GM10248 (cell line): ENCODE measurements at regions not wholly inside any gene's neighbourhood (a gene's known extent, or its start where the extent isn't known, plus 50 kb on each side); places are given as distances from the start of the nearest gene placed in this dataset.

Source experiments
- CTCF ChIA-PET: fragments of 300-600 bp; sonication (Branson Sonifier 250); formaldehyde crosslinking; extraction: SDS; loops from one replicate; lab custom pipeline; 2021; ENCODE audit warnings: antibody characterized with exemption; lab: Yijun Ruan, JAX
- POLR2A ChIA-PET: fragments of 350-650 bp; sonication (Branson Sonifier 250); formaldehyde crosslinking; extraction: SDS; loops from one replicate; lab custom pipeline; 2020; ENCODE audit warnings: antibody characterized with exemption; lab: Yijun Ruan, JAX
- DNase-seq: peaks from one replicate; pipeline ENCODE4 v3.0.0; 2012; ENCODE audit errors: extremely low spot score
- TF ChIP-seq, protein P1 (sequence below): IDR thresholded peaks from 2 replicates; pipeline ENCODE4 v1.5.1; 2012; ENCODE audit warnings: mild to moderate bottlenecking, low read depth; ENCODE audit errors: extremely low read depth, missing control alignments, control extremely low read depth

DNA sequence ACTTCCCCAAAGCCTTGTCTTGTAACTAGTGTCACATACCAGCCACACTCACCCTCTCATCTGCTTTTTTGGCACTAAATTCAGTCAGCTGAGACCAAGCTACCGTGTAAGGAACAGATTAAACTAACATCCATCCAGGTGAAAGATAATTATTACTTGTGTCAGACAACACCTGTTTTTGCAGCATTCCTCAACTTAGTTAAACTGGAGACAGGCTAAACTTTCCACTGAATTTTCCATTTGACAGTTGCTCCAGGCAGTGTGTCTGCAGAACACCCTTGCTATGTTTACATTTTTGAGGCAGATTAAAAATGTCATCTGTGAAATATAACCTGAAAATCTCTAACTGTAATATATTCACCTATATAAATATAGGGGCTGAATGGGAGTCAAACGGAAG lies 73.6 kb downstream of the CYP26A1 start:
- DNase-seq = no peak
- TF ChIP-seq, protein P1, sequence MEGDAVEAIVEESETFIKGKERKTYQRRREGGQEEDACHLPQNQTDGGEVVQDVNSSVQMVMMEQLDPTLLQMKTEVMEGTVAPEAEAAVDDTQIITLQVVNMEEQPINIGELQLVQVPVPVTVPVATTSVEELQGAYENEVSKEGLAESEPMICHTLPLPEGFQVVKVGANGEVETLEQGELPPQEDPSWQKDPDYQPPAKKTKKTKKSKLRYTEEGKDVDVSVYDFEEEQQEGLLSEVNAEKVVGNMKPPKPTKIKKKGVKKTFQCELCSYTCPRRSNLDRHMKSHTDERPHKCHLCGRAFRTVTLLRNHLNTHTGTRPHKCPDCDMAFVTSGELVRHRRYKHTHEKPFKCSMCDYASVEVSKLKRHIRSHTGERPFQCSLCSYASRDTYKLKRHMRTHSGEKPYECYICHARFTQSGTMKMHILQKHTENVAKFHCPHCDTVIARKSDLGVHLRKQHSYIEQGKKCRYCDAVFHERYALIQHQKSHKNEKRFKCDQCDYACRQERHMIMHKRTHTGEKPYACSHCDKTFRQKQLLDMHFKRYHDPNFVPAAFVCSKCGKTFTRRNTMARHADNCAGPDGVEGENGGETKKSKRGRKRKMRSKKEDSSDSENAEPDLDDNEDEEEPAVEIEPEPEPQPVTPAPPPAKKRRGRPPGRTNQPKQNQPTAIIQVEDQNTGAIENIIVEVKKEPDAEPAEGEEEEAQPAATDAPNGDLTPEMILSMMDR = no peak
- POLR2A ChIA-PET = no interaction called here
- CTCF ChIA-PET = interaction anchor here (1.3 kb wide), 1 partner anchor 12 kb away, joined by 3 read pairs; no protein-coding TSS in a partner anchor

DNA sequence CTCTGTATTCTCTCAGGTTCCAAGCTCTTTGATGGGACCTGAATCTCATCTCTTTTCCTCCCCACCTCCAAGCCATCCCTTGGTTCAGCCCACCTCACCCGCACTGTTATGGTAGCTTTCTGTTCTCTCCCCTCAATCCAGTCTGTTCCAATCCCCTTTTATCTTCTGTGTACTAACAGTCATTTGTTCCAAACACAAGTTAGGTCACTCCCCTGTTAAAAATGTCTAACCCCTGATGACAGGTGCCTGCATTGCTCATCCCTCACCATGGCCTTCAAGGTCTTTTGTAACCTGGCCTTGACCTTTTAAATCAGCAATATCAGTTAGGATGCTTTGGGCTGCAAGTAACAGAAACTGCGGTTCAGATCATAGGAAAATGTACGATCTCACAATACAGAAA lies 74.8 kb downstream of the CYP26A1 start:
- ChIA-PET POLR2A (no interaction called here), CTCF (no interaction called here)
- no peak for DNase-seq
- TF ChIP-seq, protein P1 = no peak

DNA sequence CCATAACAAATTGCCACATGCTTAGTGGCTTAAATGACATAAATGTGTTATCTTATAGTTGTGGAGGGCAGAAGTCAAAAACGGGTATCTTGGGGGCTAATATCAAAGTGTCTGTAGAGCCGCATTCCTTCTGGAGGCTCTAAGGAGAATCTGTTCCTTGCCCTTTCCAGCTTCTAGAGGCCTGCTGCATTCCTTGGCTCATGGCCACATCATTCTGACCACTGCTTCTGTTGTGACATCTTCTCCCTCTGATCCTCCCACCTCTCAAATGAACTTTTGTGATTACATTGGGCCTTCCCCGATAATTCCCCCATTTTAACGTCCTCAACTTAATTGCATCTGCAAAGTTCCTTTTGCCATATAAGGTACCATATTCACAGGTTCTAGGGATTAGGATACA lies 76.1 kb downstream of the CYP26A1 start:
- DNase-seq = no peak
- ChIA-PET CTCF (no interaction called here), POLR2A (no interaction called here)
- TF ChIP-seq, protein P1 = no peak

DNA sequence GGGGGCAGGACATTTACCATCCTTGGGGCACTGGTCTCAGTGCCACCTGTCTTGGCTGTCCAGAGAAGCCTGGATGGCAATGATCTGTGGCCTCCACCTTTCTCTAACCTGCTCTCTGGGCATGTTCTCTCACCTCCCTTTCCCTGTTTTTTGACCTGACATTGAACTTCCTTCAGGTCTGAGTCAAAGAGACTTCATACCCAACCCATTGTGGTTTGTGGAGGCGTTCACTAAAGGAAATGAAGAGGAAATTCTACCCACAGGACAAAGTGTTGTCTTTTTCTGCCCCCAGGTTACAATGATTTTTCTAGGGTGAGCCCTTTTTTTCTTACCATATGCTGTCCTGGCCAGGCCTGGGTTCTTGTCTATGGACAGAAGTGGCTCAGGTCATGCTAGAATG lies 76.6 kb downstream of the CYP26A1 start:
- ChIA-PET CTCF (no interaction called here), POLR2A (no interaction called here)
- TF ChIP-seq, protein P1 = no peak
- DNase-seq = no peak

DNA sequence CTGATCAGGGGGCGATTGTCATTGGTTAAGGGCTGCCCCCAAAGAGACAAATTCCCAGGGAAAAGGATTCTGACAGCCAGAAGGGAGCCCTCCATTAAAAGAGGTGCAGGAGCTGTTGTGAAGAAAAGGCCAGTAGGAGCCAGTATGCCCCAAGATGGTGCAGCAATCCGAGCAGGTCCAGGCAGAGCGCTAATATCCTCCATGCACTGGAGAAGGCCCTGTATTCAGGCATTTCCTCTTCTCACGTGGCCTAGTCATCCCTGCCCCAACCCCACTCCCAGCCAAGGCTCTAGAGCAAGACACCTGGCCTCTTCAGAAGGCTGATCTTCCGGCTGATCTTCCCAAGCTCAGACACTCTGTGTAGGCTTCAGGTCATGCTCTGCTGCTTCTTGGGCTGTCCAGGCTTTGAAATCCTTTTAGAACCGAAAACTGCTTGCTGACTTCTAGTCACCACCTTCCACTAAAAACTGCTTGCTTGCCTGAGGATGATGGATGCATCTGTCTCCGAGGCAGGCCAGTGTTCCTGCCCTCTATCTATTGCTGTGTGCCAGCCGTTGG lies 77.4 kb downstream of the CYP26A1 start:
- CTCF ChIA-PET = no interaction called here
- DNase-seq = no peak
- TF ChIP-seq, protein P1 = no peak
- POLR2A ChIA-PET = no interaction called here

DNA sequence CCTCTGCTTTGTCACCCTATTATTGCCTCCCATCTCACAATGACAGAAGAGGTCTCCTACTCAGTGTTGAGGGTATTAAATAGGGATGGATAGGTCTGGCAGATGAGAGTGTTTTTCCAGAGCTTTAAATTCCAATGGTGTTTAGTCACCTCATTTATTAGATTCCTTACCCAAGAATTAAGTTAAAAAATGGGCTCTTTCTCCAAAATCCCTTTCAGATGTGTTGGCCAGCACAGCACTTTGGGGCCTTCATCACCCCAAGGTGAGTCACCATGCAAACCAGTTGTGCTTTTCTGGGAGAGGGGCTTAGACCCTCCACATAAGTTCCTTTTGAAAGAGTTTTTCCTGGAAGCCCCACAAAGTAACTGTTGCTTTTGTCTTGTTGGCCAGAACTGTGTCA lies 78.4 kb downstream of the CYP26A1 start:
- DNase-seq = no peak
- ChIA-PET CTCF (no interaction called here), POLR2A (no interaction called here)
- TF ChIP-seq, protein P1 = no peak
